AG09319 (cell line): ENCODE measurements at regions not wholly inside any gene's neighbourhood (a gene's known extent, or its start where the extent isn't known, plus 50 kb on each side); places are given as distances from the start of the nearest gene placed in this dataset.
A peak's percentile ranks its signal among the peaks of the same experiment; 100 is the strongest.

Source experiments
- DNase-seq: peaks from one replicate; pipeline ENCODE4 v3.0.0-alpha.2; 2010; ENCODE audit warnings: low read depth; ENCODE audit errors: extremely low read depth
- TF ChIP-seq, protein P1 (sequence below): IDR thresholded peaks from 2 replicates; pipeline ENCODE4 v1.5.1; 2011; ENCODE audit warnings: low read depth, mild to moderate bottlenecking, inconsistent platforms, low read length, moderate library complexity

DNA sequence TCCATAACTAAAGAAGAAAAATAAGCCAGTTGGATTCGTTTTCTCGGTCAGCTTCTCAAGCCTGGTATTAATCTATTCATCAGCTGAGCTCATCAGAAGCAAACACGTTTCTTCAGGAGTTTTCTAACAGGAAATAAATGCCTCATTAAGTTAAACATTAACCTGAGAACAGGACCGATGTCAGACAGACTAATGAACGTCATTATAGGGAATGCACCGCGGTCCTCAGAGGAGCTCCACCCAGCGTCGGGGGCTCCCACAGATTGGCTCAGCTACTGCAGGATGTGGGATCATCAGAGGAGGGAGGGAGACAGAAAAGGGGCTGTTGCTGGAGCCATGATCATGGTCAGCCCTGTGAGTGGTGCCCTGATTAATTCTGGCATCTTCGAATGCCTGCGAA, 615.4 kb downstream of the PTPRU start:
- TF ChIP-seq, protein P1, sequence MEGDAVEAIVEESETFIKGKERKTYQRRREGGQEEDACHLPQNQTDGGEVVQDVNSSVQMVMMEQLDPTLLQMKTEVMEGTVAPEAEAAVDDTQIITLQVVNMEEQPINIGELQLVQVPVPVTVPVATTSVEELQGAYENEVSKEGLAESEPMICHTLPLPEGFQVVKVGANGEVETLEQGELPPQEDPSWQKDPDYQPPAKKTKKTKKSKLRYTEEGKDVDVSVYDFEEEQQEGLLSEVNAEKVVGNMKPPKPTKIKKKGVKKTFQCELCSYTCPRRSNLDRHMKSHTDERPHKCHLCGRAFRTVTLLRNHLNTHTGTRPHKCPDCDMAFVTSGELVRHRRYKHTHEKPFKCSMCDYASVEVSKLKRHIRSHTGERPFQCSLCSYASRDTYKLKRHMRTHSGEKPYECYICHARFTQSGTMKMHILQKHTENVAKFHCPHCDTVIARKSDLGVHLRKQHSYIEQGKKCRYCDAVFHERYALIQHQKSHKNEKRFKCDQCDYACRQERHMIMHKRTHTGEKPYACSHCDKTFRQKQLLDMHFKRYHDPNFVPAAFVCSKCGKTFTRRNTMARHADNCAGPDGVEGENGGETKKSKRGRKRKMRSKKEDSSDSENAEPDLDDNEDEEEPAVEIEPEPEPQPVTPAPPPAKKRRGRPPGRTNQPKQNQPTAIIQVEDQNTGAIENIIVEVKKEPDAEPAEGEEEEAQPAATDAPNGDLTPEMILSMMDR: no peak

DNA sequence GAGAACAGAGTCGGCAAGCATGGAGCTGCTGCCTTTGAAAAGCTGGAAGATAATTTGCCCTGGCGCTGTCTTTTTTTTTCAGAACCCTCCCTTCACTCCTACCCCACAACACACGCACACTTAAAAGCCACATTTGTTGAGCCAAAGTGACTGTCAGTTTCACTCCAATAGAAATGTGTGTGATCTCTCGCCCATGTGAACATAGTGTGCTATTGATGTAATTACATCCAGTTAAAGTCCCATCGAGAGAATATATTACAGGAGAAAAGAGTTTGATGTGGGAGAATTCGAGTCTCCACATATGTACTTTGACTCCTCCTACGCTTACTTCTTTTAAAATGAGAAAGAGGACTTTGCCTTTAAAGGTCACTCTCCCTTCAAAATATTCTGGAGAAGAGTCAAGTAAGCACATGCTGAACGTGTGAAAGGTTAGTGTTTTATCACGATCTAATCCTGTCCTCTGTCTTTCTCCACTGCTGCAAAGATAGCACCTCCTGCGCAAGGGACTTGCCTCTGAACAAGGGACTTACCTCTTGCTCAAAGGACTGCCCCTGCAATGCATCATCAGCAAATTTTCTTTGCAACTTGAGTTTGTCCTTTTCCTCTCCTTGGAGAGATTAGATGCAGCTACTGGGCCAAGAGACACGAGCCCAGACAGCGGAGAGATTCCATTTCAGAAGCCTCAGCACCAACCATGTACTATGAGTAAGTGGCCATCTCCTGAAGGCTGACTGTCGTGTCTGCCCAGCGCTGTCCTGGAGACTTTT, 613.9 kb downstream of the PTPRU start:
- no peak for DNase-seq
- TF ChIP-seq, protein P1: no peak

More for the DNA sequence above, 615.4 kb downstream of the PTPRU start:
- no peak for DNase-seq

DNA sequence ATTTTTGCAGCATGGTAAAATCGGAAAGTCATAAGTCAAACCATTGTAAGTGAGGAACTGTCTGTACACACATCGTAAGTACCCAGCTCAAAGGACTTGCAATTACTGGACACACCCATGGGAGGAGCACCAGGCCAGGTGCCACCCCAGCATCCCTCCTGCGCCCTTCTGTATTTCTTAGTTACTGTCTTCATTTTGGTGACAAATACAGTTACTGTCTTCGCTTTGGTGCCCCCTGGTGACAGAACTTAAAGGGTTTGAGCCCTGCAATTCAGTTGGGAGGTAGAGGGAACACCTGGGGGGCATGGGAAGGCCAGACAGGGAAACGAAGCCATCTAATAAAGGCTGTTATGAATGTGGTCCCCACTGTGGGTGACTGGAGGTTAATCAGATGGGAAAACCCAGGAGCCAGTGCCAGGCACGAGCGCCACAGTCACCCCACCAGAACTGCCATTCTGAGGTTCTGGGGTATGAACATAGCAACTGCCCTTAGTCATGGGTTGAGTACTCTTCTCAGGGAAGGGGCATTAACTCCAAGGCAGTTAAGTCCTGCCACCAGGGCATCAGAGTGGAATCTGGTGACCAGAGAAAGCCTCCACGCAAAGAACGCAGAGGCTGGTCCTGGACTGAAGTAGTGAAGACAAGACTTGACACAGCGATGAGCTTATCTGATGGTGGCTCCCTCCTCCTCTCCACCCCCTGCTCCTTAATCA, 612.9 kb downstream of the PTPRU start:
- DNase-seq: peak; percentile 4
- TF ChIP-seq, protein P1: peak; percentile 51

DNA sequence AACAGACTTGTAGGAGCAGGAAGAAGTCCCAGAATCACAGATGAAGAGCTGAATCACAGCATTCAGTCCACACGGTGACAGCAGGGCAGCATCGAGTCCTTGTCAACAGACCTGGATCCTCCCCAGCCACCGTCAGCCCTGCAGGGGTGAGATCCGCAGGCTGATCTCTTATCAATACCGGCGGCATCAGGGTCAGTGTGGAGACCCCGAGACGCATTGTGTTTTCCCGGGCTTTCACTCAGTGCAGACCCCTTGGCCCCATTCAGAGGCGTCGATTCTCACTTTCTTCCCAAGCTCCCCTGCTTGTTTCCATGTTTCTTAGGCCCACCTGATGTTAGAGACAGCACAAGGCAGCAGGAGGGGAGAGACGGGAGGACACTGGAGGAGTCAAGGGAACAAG, 609.6 kb downstream of the PTPRU start:
- TF ChIP-seq, protein P1: no peak

DNA sequence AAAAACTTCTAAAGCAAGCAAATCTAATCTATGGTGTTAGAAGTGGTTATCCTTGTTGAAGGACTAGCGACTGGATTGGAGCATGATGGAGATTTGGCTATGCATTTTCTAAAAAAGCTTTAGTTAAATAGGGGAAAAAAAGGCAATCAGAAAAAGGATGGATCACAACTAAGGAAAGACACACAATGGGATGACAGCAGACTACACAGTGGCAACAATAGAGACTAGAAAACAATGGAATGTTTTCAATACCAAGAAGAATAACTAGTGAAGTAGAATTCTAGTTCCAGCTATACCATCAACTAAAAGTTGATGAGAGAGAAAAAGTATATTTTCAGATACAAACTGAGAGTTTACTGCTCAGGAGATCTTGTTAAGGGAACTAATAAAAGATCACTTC, 605.8 kb downstream of the PTPRU start:
- no peak for DNase-seq
- TF ChIP-seq, protein P1: no peak

More for the DNA sequence above, 609.6 kb downstream of the PTPRU start:
- DNase-seq: no peak

DNA sequence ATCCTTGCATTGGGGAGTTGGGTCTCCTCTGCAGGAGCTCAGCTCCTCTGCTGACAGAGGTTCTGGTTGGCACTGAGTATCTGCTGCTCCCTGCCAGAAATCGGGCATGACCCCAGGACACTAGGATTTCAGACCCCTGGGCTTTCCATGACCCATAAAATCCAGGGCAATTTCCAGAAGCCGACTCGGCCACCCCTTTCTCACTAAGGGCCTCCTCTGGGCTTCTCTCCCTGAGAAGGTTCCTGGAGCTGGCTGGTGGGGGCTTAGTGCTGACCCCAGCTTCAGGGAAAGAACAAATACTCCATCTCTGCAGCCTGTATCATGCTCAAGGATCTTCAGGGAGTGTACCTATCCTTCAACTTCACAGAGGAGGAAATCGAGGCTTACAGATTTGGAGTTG, 603.4 kb downstream of the PTPRU start:
- no peak for DNase-seq
- TF ChIP-seq, protein P1: no peak

DNA sequence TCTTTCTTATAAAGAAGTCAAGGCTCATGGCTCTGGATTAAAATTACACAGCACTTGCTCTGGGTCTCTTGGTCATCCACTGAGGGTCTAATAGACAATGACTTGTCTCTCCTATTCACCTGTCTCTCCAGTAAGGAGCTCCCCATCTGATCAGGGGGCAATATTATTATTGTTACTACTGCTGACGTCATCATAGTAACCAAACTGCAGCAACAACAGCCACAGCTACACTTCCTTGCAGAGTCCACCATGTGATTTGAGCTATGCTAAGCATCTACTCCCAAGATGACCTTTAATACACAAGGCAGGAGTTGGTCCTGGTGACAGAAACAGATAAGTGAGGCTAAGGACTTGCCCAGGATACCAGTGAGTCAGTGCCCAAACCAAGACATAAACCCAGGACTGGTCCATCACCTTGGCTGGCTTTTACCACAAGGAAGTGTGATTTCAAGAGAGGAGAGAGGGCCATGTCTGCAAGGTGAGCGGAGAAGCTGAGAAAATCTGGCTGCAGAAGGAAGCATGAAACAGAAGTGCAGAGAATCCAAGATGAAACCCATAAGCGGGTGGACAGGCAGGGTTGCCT, 602.5 kb downstream of the PTPRU start:
- TF ChIP-seq, protein P1: no peak
- no peak for DNase-seq
